ENCODE measurements at regions not wholly inside any gene's neighbourhood (a gene's known extent, or its start where the extent isn't known, plus 50 kb on each side); places are given as distances from the start of the nearest gene placed in this dataset.

GRCh38 chr2:5150871-5151270, 541.3 kb upstream of the SOX11 start:
- no peak for DNase-seq (ENCODE audit: low spot score)
- TF ChIP-seq CTCF (IDR thresholded peaks at IDR 0.05; ENCODE audit: extremely low read depth, missing control alignments): no peak

- no peak for DNase-seq (ENCODE audit: low spot score)
These were observed 527.2 kb upstream of the SOX11 start for GRCh38 chr2:5164776-5165525.

GRCh38 chr2:5172923-5173322, 519.3 kb upstream of the SOX11 start:
- no peak for DNase-seq (ENCODE audit: low spot score)
- no peak for TF ChIP-seq CTCF (IDR thresholded peaks at IDR 0.05; ENCODE audit: extremely low read depth, missing control alignments)

More at GRCh38 chr2:5164776-5165525, 527.2 kb upstream of the SOX11 start:
- TF ChIP-seq CTCF (IDR thresholded peaks at IDR 0.05; ENCODE audit: extremely low read depth, missing control alignments): no peak

- no peak for DNase-seq (ENCODE audit: low spot score)
- TF ChIP-seq CTCF (IDR thresholded peaks at IDR 0.05; ENCODE audit: extremely low read depth, missing control alignments): no peak
These were observed 518.2 kb upstream of the SOX11 start for GRCh38 chr2:5173876-5174535.

- TF ChIP-seq CTCF (IDR thresholded peaks at IDR 0.05; ENCODE audit: extremely low read depth, missing control alignments): no peak
- DNase-seq (ENCODE audit: low spot score): no peak
These were observed 517.0 kb upstream of the SOX11 start for GRCh38 chr2:5175231-5175630.

- no peak for TF ChIP-seq CTCF (IDR thresholded peaks at IDR 0.05; ENCODE audit: extremely low read depth, missing control alignments)
- no peak for DNase-seq (ENCODE audit: low spot score)
These were observed 515.4 kb upstream of the SOX11 start for GRCh38 chr2:5176764-5177163.

GRCh38 chr2:5183031-5183430, 509.2 kb upstream of the SOX11 start:
- no peak for TF ChIP-seq CTCF (IDR thresholded peaks at IDR 0.05; ENCODE audit: extremely low read depth, missing control alignments)
- DNase-seq (ENCODE audit: low spot score): no peak

Measured in GM20000 (cell line).